K562 (cell line): ENCODE measurements at regions not wholly inside any gene's neighbourhood (a gene's known extent, or its start where the extent isn't known, plus 50 kb on each side); places are given as distances from the start of the nearest gene placed in this dataset.

Experiments used
- ATAC-seq: fragments of 200-7000 bp; cut with Tn5 transposase; 3 replicates; pipeline ENCODE4 v1.9.1; 2020; ENCODE audit warnings: moderate library complexity
- BruUV-seq: library from RNA; stranded (reverse); fragments of 400-500 nt; replicated peaks from 2 replicates; lab custom pipeline; 2021; lab: Mats Ljungman, UMichigan
- CTCF ChIA-PET: fragments of 300-600 bp; formaldehyde crosslinking; extraction: SDS; loops from one replicate; lab custom pipeline; 2021; ENCODE audit warnings: low intra/inter-chr PET ratio; lab: Yijun Ruan, JAX
- POLR2A ChIA-PET: fragments of 300-600, 350-650 bp; sonication (Branson Sonifier 250); formaldehyde crosslinking; extraction: SDS; loops from one replicate; lab custom pipeline; 2021; ENCODE audit warnings: antibody characterized with exemption, inconsistent platforms; lab: Yijun Ruan, JAX
- DNase-seq, 4 experiments: peaks; one replicate each; pipeline versions ENCODE4 v3.0.0 to v3.0.0-alpha.2; 2011 to 2018; ENCODE audit warnings: low spot score in 3 of 4, mixed read lengths in 3 of 4; ENCODE audit errors: extremely low read depth in 1 of 4
- FAIRE-seq: peaks from 2 replicates; lab custom pipeline; 2011; peaks lifted over from hg19 to GRCh38; lab: Jason Lieb, UNC
- H2AFZ ChIP-seq: 2 replicates; pipeline ENCODE4 v1.6.0; 2011; ENCODE audit warnings: low read depth, low read length, control low read depth, inconsistent platforms
- H3K27ac ChIP-seq: fragments of 200-600 bp; 3 replicates; pipeline ENCODE4 v1.8.0; 2011; ENCODE audit warnings: low read depth, mild to moderate bottlenecking, control low read depth, inconsistent platforms, low read length, moderate library complexity, mixed read lengths; ENCODE audit errors: extremely low read depth
- H3K27me3 ChIP-seq, 2 experiments: fragments of 300-600 bp in 1 of 2; 2 replicates in 1 of 2; 3 replicates in 1 of 2; pipeline versions ENCODE4 v1.6.0 to v1.8.0; 2011; ENCODE audit warnings: inconsistent platforms in 2 of 2, low read length in 2 of 2, mild to moderate bottlenecking in 1 of 2, mixed read lengths in 1 of 2, moderate library complexity in 1 of 2; ENCODE audit not compliant: control insufficient read depth in 2 of 2, insufficient read depth in 2 of 2
- H3K36me3 ChIP-seq: fragments of 300-600 bp; 3 replicates; pipeline ENCODE4 v1.8.0; 2011; ENCODE audit warnings: mild to moderate bottlenecking, low read length, inconsistent platforms; ENCODE audit not compliant: control insufficient read depth, insufficient read depth
- H3K4me1 ChIP-seq, 2 experiments: fragments of 200-600 bp in 1 of 2; replicated peaks in 1 of 2; 2 replicates in 1 of 2; 3 replicates in 1 of 2; pipeline versions ENCODE4 v1.5.1 to v1.8.0; 2011; ENCODE audit warnings: inconsistent platforms in 2 of 2, low read length in 2 of 2, mild to moderate bottlenecking in 1 of 2, mixed read lengths in 1 of 2, moderate library complexity in 1 of 2; ENCODE audit not compliant: control insufficient read depth in 2 of 2, insufficient read depth in 2 of 2
- H3K4me2 ChIP-seq: 2 replicates; pipeline ENCODE4 v1.6.1; 2011; ENCODE audit warnings: low read length, control low read depth, inconsistent platforms, mixed read lengths; ENCODE audit not compliant: insufficient read depth
- H3K4me3 ChIP-seq: fragments of 200-600 bp; sonication (generic), shearing (Covaris generic); 2 replicates; pipeline ENCODE4 v1.5.1; 2016; ENCODE audit warnings: control low read depth, inconsistent platforms
- H3K79me2 ChIP-seq: fragments of 200-600 bp; 3 replicates; pipeline ENCODE4 v1.8.0; 2011; ENCODE audit warnings: low read length, inconsistent platforms; ENCODE audit not compliant: control insufficient read depth, insufficient read depth
- H3K9ac ChIP-seq, 2 experiments: 2 replicates each; pipeline versions ENCODE4 v1.6.0 to v1.6.1; 2011; ENCODE audit warnings: low read depth in 2 of 2, low read length in 2 of 2, control low read depth in 1 of 2, inconsistent platforms in 1 of 2, mild to moderate bottlenecking in 1 of 2, mixed read lengths in 1 of 2; ENCODE audit not compliant: insufficient read depth in 1 of 2
- H3K9me1 ChIP-seq: one replicate; pipeline ENCODE4 v1.6.0; 2011; ENCODE audit warnings: inconsistent platforms, mild to moderate bottlenecking, low read length, moderate library complexity; ENCODE audit not compliant: control insufficient read depth, insufficient read depth
- H3K9me3 ChIP-seq: replicated peaks from 2 replicates; pipeline ENCODE4 v1.5.1; 2011; ENCODE audit warnings: low read depth, low read length, inconsistent platforms; ENCODE audit not compliant: control insufficient read depth, insufficient read depth
- H4K20me1 ChIP-seq: replicated peaks from 2 replicates; pipeline ENCODE4 v1.6.1; 2011; ENCODE audit warnings: low read length, inconsistent platforms, mixed read lengths; ENCODE audit not compliant: control insufficient read depth, insufficient read depth
- ARID3B ChIP-seq: fragments of 250-450 bp; sonication (Bioruptor Pico); IDR thresholded peaks from 2 replicates; pipeline ENCODE4 v1.4.0; 2020; ENCODE audit warnings: borderline replicate concordance
- ELF2 ChIP-seq: fragments of 250-450 bp; sonication (Bioruptor Pico); IDR thresholded peaks from 2 replicates; pipeline ENCODE4 v1.5.0; 2021; ENCODE audit warnings: mild to moderate bottlenecking
- ELK3 ChIP-seq: fragments of 450-650 bp; formaldehyde crosslinking; IDR thresholded peaks from 2 replicates; pipeline ENCODE4 v1.4.0; 2020; ENCODE audit warnings: mild to moderate bottlenecking
- GMEB1 ChIP-seq: fragments of 250-450 bp; sonication (Bioruptor Pico); IDR thresholded peaks from 2 replicates; pipeline ENCODE4 v1.4.0; 2020; ENCODE audit warnings: mild to moderate bottlenecking
- NR3C1 ChIP-seq: sonication (generic); formaldehyde crosslinking; IDR thresholded peaks from 2 replicates; pipeline ENCODE4 v1.8.1; 2022; ENCODE audit warnings: missing genetic modification reagents
- PHTF2 ChIP-seq: fragments of 250-450 bp; sonication (Bioruptor Pico); IDR thresholded peaks from 2 replicates; pipeline ENCODE4 v1.5.0; 2021; ENCODE audit warnings: mild to moderate bottlenecking
- POU5F1 ChIP-seq: fragments of 150-350 bp; IDR thresholded peaks from 2 replicates; pipeline ENCODE4 v1.6.1; 2014; ENCODE audit warnings: borderline replicate concordance, low read length, low read depth, mild to moderate bottlenecking; ENCODE audit not compliant: partially characterized antibody
- RFX7 ChIP-seq: fragments of 250-450 bp; sonication (Bioruptor Pico); IDR thresholded peaks from 2 replicates; pipeline ENCODE4 v1.5.1; 2021; ENCODE audit warnings: mild to moderate bottlenecking
- SREBF1 ChIP-seq: fragments of 150-350 bp; IDR thresholded peaks from 2 replicates; pipeline ENCODE4 v1.6.1; 2014; ENCODE audit warnings: antibody characterized with exemption, low read depth, low read length, borderline replicate concordance
- ZBTB34 ChIP-seq: fragments of 250-450 bp; sonication (Bioruptor Pico); IDR thresholded peaks from 2 replicates; pipeline ENCODE4 v1.8.0; 2021; ENCODE audit warnings: mild to moderate bottlenecking, moderate library complexity
- ZBTB43 ChIP-seq: sonication (generic); formaldehyde crosslinking; IDR thresholded peaks from 2 replicates; pipeline ENCODE4 v1.8.0; 2023; ENCODE audit warnings: mild to moderate bottlenecking, missing genetic modification reagents
- ZNF551 ChIP-seq: fragments of 250-450 bp; sonication (Bioruptor Pico); IDR thresholded peaks from 2 replicates; pipeline ENCODE4 v1.5.0; 2021; ENCODE audit warnings: mild to moderate bottlenecking, moderate library complexity
- ZNF778 ChIP-seq: fragments of 450-650 bp; formaldehyde crosslinking; IDR thresholded peaks from 2 replicates; pipeline ENCODE4 v1.4.0; 2020; ENCODE audit warnings: mild to moderate bottlenecking, moderate library complexity
- WGBS: fragments of 100-300 bp; shearing (Covaris generic); methylation state at CpG from one replicate; pipeline ENCODE4 v1.1.6; 2016; ENCODE audit warnings: low coverage, mixed read lengths; ENCODE audit not compliant: insufficient coverage; ENCODE audit errors: missing lambda C conversion rate; 5-methylcytosine and 5-hydroxymethylcytosine counted together
- in situ Hi-C: fragments of 300-500 bp; cut with MboI; formaldehyde crosslinking; loops from 4 replicates; pipeline ENCODE4 v1.15.0; 2018; ENCODE audit warnings: inconsistent platforms, mixed read lengths
- intact Hi-C: fragments of 100-400 bp; cut with micrococcal nuclease; formaldehyde crosslinking; loops from 2 replicates; pipeline ENCODE4 v1.14.2; 2022

GRCh38 chr17:52442350-52442749, 283.8 kb upstream of the CA10 start (continued):
- TF ChIP-seq ZBTB43 (CRISPR knock-in tag) (no peak), GMEB1 (CRISPR knock-in tag) (no peak)
- TF ChIP-seq, all 486 proteins: peak for 0

- in situ Hi-C loops = no loop called here
- TF ChIP-seq POU5F1 = no peak
- no peak for TF ChIP-seq RFX7 (CRISPR knock-in tag)
- no peak for TF ChIP-seq ZBTB34
- no peak for TF ChIP-seq NR3C1 (CRISPR knock-in tag)
- TF ChIP-seq ARID3B = no peak
- no peak for TF ChIP-seq ELK3
- TF ChIP-seq PHTF2 (CRISPR knock-in tag) = no peak
- no peak for TF ChIP-seq ZNF551 (CRISPR knock-in tag)
- no peak for TF ChIP-seq ZNF778
- TF ChIP-seq ELF2 (CRISPR knock-in tag) = no peak
- TF ChIP-seq SREBF1 = no peak
- 0% methylated on average over 2 of the region's 2 CpGs for WGBS
- H3K36me3 ChIP-seq = no peaks in the 10 kb centered on the region
- H2AFZ ChIP-seq = no peak overlapping the region
- no peaks in the 10 kb centered on the region for H3K4me1 ChIP-seq
- intact Hi-C loops = no loop called here
- CTCF ChIA-PET = no interaction called here
- no peak overlapping the region for H3K9ac ChIP-seq
- H4K20me1 ChIP-seq = no peaks in the 10 kb centered on the region
- no peak overlapping the region for H3K27ac ChIP-seq
- no peak for ATAC-seq
- BruUV-seq = no TSS peak
- no peak for DNase-seq
- H3K27me3 ChIP-seq = no peaks in the 10 kb centered on the region
- no peak overlapping the region for H3K4me2 ChIP-seq
- POLR2A ChIA-PET = no interaction called here
- FAIRE-seq = no peak
- H3K79me2 ChIP-seq = no peaks in the 10 kb centered on the region
- no peaks in the 10 kb centered on the region for H3K9me1 ChIP-seq
- H3K9me3 ChIP-seq = no peaks in the 10 kb centered on the region
- no peak overlapping the region for H3K4me3 ChIP-seq
Measured at GRCh38 chr17:52420555-52421078, 262.1 kb upstream of the CA10 start.
